ENCODE measurements at regions not wholly inside any gene's neighbourhood (a gene's known extent, or its start where the extent isn't known, plus 50 kb on each side); places are given as distances from the start of the nearest gene placed in this dataset.

DNA sequence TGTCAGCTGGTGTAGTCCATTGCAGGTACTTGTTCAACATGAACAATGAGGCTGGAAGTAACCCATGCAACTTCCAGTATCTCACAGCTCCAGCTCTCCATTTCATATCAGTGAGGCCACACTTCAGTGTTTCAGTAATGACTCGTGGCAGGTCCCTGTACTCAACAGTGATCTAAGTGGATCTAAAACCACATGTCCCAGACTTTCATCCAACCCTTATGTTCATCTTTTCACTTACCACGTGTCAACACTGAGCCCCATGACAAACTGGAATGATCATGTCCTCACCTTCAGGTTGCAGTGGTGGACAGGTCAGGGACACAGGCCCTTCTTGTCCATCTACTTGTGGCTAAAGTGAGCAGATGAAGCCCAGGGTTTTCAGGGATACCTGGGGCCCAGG lies 155.0 kb upstream of the GRB10 start:
- TF ChIP-seq, protein P1, sequence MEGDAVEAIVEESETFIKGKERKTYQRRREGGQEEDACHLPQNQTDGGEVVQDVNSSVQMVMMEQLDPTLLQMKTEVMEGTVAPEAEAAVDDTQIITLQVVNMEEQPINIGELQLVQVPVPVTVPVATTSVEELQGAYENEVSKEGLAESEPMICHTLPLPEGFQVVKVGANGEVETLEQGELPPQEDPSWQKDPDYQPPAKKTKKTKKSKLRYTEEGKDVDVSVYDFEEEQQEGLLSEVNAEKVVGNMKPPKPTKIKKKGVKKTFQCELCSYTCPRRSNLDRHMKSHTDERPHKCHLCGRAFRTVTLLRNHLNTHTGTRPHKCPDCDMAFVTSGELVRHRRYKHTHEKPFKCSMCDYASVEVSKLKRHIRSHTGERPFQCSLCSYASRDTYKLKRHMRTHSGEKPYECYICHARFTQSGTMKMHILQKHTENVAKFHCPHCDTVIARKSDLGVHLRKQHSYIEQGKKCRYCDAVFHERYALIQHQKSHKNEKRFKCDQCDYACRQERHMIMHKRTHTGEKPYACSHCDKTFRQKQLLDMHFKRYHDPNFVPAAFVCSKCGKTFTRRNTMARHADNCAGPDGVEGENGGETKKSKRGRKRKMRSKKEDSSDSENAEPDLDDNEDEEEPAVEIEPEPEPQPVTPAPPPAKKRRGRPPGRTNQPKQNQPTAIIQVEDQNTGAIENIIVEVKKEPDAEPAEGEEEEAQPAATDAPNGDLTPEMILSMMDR (IDR thresholded peaks at IDR 0.05), result no peak
- TF ChIP-seq POLR2A (IDR thresholded peaks at IDR 0.05), result no peak
- TF ChIP-seq EP300 (IDR thresholded peaks at IDR 0.05), result no peak
- TF ChIP-seq POLR2AphosphoS5 (IDR thresholded peaks at IDR 0.05), result no peak

Data from stomach (tissue), 4 donors.